Activated naive CD4-positive, alpha-beta T cell treated with anti-CD3 and anti-CD28 coated beads, Interleukin-2, amount 50 U/mL, for 24 hours (primary cell): ENCODE measurements at regions not wholly inside any gene's neighbourhood (a gene's known extent, or its start where the extent isn't known, plus 50 kb on each side); places are given as distances from the start of the nearest gene placed in this dataset.
"Not testable (repeated sequence)": the region's sequence is repeated elsewhere in the genome, so short reads cannot be mapped to it uniquely, and the experiment has no call there.

ENCODE experiments used
- H3K27ac Mint-ChIP-seq: one replicate; pipeline ENCODE4 v1.8.0; 2021; ENCODE audit warnings: mild to moderate bottlenecking, mixed read lengths
- H3K27me3 Mint-ChIP-seq: one replicate; pipeline ENCODE4 v1.8.0; 2021; ENCODE audit warnings: mixed read lengths
- H3K36me3 Mint-ChIP-seq: one replicate; pipeline ENCODE4 v1.8.0; 2021; ENCODE audit warnings: mixed read lengths
- H3K4me1 Mint-ChIP-seq: one replicate; pipeline ENCODE4 v1.8.0; 2021; ENCODE audit warnings: mixed read lengths
- H3K4me3 Mint-ChIP-seq: one replicate; pipeline ENCODE4 v1.8.0; 2021; ENCODE audit warnings: mild to moderate bottlenecking, mixed read lengths
- H3K9me3 Mint-ChIP-seq: one replicate; pipeline ENCODE4 v1.8.0; 2021; ENCODE audit warnings: mixed read lengths

GRCh38 chr15:53223815-53224214 is 433.7 kb upstream of the ONECUT1 start:
- H3K27me3 Mint-ChIP-seq, result peaks cover 7% of the 10 kb centered on the region
- no peaks in the 10 kb centered on the region for H3K9me3 Mint-ChIP-seq
- H3K36me3 Mint-ChIP-seq, result no peaks in the 10 kb centered on the region
- no peaks in the 10 kb centered on the region for H3K4me1 Mint-ChIP-seq
- no peak overlapping the region for H3K4me3 Mint-ChIP-seq
- H3K27ac Mint-ChIP-seq, result no peak overlapping the region

GRCh38 chr15:53218666-53219580 is 428.8 kb upstream of the ONECUT1 start:
- Mint-ChIP-seq H3K27ac (no peak overlapping the region), H3K4me3 (no peak overlapping the region), H3K27me3 (peaks cover 10% of the 10 kb centered on the region), H3K4me1 (no peaks in the 10 kb centered on the region), H3K36me3 (no peaks in the 10 kb centered on the region), H3K9me3 (no peaks in the 10 kb centered on the region)

- Mint-ChIP-seq H3K36me3 (no peaks in the 10 kb centered on the region), H3K9me3 (no peaks in the 10 kb centered on the region), H3K4me3 (no peak overlapping the region), H3K27me3 (peaks cover 6% of the 10 kb centered on the region), H3K4me1 (no peaks in the 10 kb centered on the region), H3K27ac (no peak overlapping the region)
Observed at GRCh38 chr15:53216036-53216435, 425.9 kb upstream of the ONECUT1 start.

GRCh38 chr15:53213336-53213735 is 423.2 kb upstream of the ONECUT1 start:
- no peaks in the 10 kb centered on the region for H3K36me3 Mint-ChIP-seq
- H3K4me1 Mint-ChIP-seq, result no peaks in the 10 kb centered on the region
- H3K9me3 Mint-ChIP-seq, result no peaks in the 10 kb centered on the region
- H3K4me3 Mint-ChIP-seq, result no peak overlapping the region
- H3K27ac Mint-ChIP-seq, result no peak overlapping the region
- H3K27me3 Mint-ChIP-seq, result peaks cover 6% of the 10 kb centered on the region

- Mint-ChIP-seq H3K4me1 (no peaks in the 10 kb centered on the region), H3K9me3 (no peaks in the 10 kb centered on the region), H3K36me3 (no peaks in the 10 kb centered on the region), H3K27ac (no peak overlapping the region), H3K4me3 (no peak overlapping the region), H3K27me3 (peaks cover 6% of the 10 kb centered on the region)
Observed at GRCh38 chr15:53212785-53213184, 422.6 kb upstream of the ONECUT1 start.

GRCh38 chr15:53210653-53211052 is 420.5 kb upstream of the ONECUT1 start:
- no peaks in the 10 kb centered on the region for H3K4me1 Mint-ChIP-seq
- no peaks in the 10 kb centered on the region for H3K9me3 Mint-ChIP-seq
- H3K27me3 Mint-ChIP-seq, result peaks cover 8% of the 10 kb centered on the region
- no peak overlapping the region for H3K4me3 Mint-ChIP-seq
- H3K27ac Mint-ChIP-seq, result no peak overlapping the region
- H3K36me3 Mint-ChIP-seq, result no peaks in the 10 kb centered on the region

- no peaks in the 10 kb centered on the region for H3K4me1 Mint-ChIP-seq
- H3K27ac Mint-ChIP-seq, result no peak overlapping the region
- H3K4me3 Mint-ChIP-seq, result no peak overlapping the region
- H3K27me3 Mint-ChIP-seq, result peaks cover 9% of the 10 kb centered on the region
- H3K36me3 Mint-ChIP-seq, result no peaks in the 10 kb centered on the region
- no peaks in the 10 kb centered on the region for H3K9me3 Mint-ChIP-seq
Observed at GRCh38 chr15:53209396-53210042, 419.4 kb upstream of the ONECUT1 start.

- no peaks in the 10 kb centered on the region for H3K4me1 Mint-ChIP-seq
- H3K27me3 Mint-ChIP-seq, result peaks cover 11% of the 10 kb centered on the region
- H3K27ac Mint-ChIP-seq, result no peak overlapping the region
- H3K9me3 Mint-ChIP-seq, result no peaks in the 10 kb centered on the region
- H3K4me3 Mint-ChIP-seq, result no peak overlapping the region
- no peaks in the 10 kb centered on the region for H3K36me3 Mint-ChIP-seq
Observed at GRCh38 chr15:53208751-53209150, 418.6 kb upstream of the ONECUT1 start.

- no peak overlapping the region for H3K27ac Mint-ChIP-seq
Observed at GRCh38 chr15:53203454-53203853, 413.3 kb upstream of the ONECUT1 start.

GRCh38 chr15:53202876-53203275 is 412.7 kb upstream of the ONECUT1 start:
- Mint-ChIP-seq H3K4me1 (peaks cover under 1% of the 10 kb centered on the region), H3K36me3 (no peaks in the 10 kb centered on the region), H3K27ac (no peak overlapping the region), H3K27me3 (peaks cover 16% of the 10 kb centered on the region), H3K4me3 (no peak overlapping the region), H3K9me3 (no peaks in the 10 kb centered on the region)

More at GRCh38 chr15:53203454-53203853, 413.3 kb upstream of the ONECUT1 start:
- Mint-ChIP-seq H3K9me3 (no peaks in the 10 kb centered on the region), H3K4me1 (no peaks in the 10 kb centered on the region), H3K27me3 (peaks cover 13% of the 10 kb centered on the region), H3K36me3 (no peaks in the 10 kb centered on the region), H3K4me3 (no peak overlapping the region)

- no peak overlapping the region for H3K27ac Mint-ChIP-seq
- H3K4me3 Mint-ChIP-seq, result no peak overlapping the region
- H3K27me3 Mint-ChIP-seq, result peaks cover 10% of the 10 kb centered on the region
- peaks cover 6% of the 10 kb centered on the region for H3K4me1 Mint-ChIP-seq
- H3K36me3 Mint-ChIP-seq, result no peaks in the 10 kb centered on the region
- H3K9me3 Mint-ChIP-seq, result peaks cover 5% of the 10 kb centered on the region
Observed at GRCh38 chr15:53197426-53197839, 407.3 kb upstream of the ONECUT1 start.

- Mint-ChIP-seq H3K9me3 (peaks cover 5% of the 10 kb centered on the region), H3K27me3 (peaks cover 7% of the 10 kb centered on the region), H3K4me1 (peaks cover 6% of the 10 kb centered on the region), H3K36me3 (no peaks in the 10 kb centered on the region), H3K27ac (no peak overlapping the region), H3K4me3 (no peak overlapping the region)
Observed at GRCh38 chr15:53196788-53197187, 406.7 kb upstream of the ONECUT1 start.

- Mint-ChIP-seq H3K36me3 (no peaks in the 10 kb centered on the region), H3K27me3 (peaks cover 7% of the 10 kb centered on the region), H3K4me1 (peaks cover 6% of the 10 kb centered on the region), H3K27ac (no peak overlapping the region), H3K9me3 (peaks cover 5% of the 10 kb centered on the region), H3K4me3 (no peak overlapping the region)
Observed at GRCh38 chr15:53196242-53196641, 406.1 kb upstream of the ONECUT1 start.

GRCh38 chr15:53193149-53193548 is 403.0 kb upstream of the ONECUT1 start:
- H3K4me3 Mint-ChIP-seq, result no peak overlapping the region
- no peak overlapping the region for H3K27ac Mint-ChIP-seq
- peaks cover 6% of the 10 kb centered on the region for H3K4me1 Mint-ChIP-seq
- peaks cover 5% of the 10 kb centered on the region for H3K27me3 Mint-ChIP-seq
- peaks cover 12% of the 10 kb centered on the region for H3K9me3 Mint-ChIP-seq
- no peaks in the 10 kb centered on the region for H3K36me3 Mint-ChIP-seq

- H3K4me1 Mint-ChIP-seq, result no peaks in the 10 kb centered on the region
- H3K4me3 Mint-ChIP-seq, result no peak overlapping the region
- H3K36me3 Mint-ChIP-seq, result no peaks in the 10 kb centered on the region
- peaks cover 12% of the 10 kb centered on the region for H3K9me3 Mint-ChIP-seq
- H3K27ac Mint-ChIP-seq, result no peak overlapping the region
- peaks cover 1% of the 10 kb centered on the region for H3K27me3 Mint-ChIP-seq
Observed at GRCh38 chr15:53189860-53190259, 399.7 kb upstream of the ONECUT1 start.

GRCh38 chr15:53183449-53183848 is 393.3 kb upstream of the ONECUT1 start:
- H3K9me3 Mint-ChIP-seq, H3K4me3 Mint-ChIP-seq, H3K36me3 Mint-ChIP-seq, H3K27me3 Mint-ChIP-seq, H3K27ac Mint-ChIP-seq, H3K4me1 Mint-ChIP-seq: not testable (repeated sequence)
